ENCODE measurements at regions not wholly inside any gene's neighbourhood (a gene's known extent, or its start where the extent isn't known, plus 50 kb on each side); places are given as distances from the start of the nearest gene placed in this dataset.

- no peak for DNase-seq
- intact Hi-C loops (cut with DNase I; ENCODE audit: low total_unique reads) = no loop called here
- Histone ChIP-seq H3K4me1 (peaks cover 0 to 24% (median 11%) of the 10 kb centered on the region in 4 donors), H3K27ac (peak overlapping the region in 3 of 5 donors; percentile 69 to 79 (median 72)), H3K4me3 (no peak overlapping the region), H3K36me3 (no peaks in the 10 kb centered on the region), H3K27me3 (no peaks in the 10 kb centered on the region), H3K9me3 (no peaks in the 10 kb centered on the region)
- TF ChIP-seq POLR2AphosphoS5 (IDR thresholded peaks at IDR 0.05) (no peak), CTCF (IDR thresholded peaks at IDR 0.05) (no peak), POLR2A (IDR thresholded peaks at IDR 0.05) (no peak), EP300 (IDR thresholded peaks at IDR 0.05) (no peak)
Measured at GRCh38 chr2:217417536-217417935, 557.7 kb upstream of the TNP1 start.

- no peaks in the 10 kb centered on the region for H3K27me3 ChIP-seq
- H3K36me3 ChIP-seq = no peaks in the 10 kb centered on the region
- intact Hi-C loops (cut with DNase I; ENCODE audit: low total_unique reads) = no loop called here
- no peaks in the 10 kb centered on the region for H3K9me3 ChIP-seq
- peak overlapping the region in 1 of 5 donors; percentile 1 for H3K27ac ChIP-seq
- no peak overlapping the region for H3K4me3 ChIP-seq
- TF ChIP-seq POLR2AphosphoS5 (IDR thresholded peaks at IDR 0.05) (no peak), CTCF (IDR thresholded peaks at IDR 0.05) (no peak), EP300 (IDR thresholded peaks at IDR 0.05) (no peak), POLR2A (IDR thresholded peaks at IDR 0.05) (no peak)
- DNase-seq = no peak
- H3K4me1 ChIP-seq = peaks cover 0 to 37% (median 14%) of the 10 kb centered on the region in 4 donors
- 64 to 79% (median 78%) methylated on average over 1 of the region's 1 CpG for whole genome bisulfite sequencing, 5 donors
Measured at GRCh38 chr2:217415316-217415715, 555.5 kb upstream of the TNP1 start.

DNA sequence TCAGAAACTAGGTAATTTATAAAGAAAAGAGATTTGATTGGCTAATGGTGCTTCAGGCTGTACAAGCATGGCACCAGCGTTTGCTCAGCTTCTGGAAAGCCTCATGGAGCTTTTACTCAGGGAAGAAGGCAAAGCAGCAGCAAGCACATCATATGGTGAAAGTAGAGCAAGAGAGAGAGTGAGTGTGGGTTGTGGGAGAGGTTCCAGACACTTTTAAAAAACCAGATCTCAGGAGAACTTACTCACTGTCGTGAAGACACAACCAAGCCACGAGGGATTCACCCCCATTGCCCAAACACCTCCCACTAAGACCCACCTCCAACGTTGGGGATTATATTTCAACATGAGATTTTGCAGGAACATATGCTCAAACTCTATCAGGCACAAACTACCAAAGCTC lies 554.6 kb upstream of the TNP1 start:
- WGBS, 5 donors = 54 to 73% (median 58%) methylated on average over 4 of the region's 4 CpGs
- Histone ChIP-seq H3K27ac (peak overlapping the region in 3 of 5 donors; percentile 59 to 78 (median 60)), H3K9me3 (no peaks in the 10 kb centered on the region), H3K36me3 (no peaks in the 10 kb centered on the region), H3K27me3 (no peaks in the 10 kb centered on the region), H3K4me3 (no peak overlapping the region), H3K4me1 (peaks cover 0 to 33% (median 13%) of the 10 kb centered on the region in 4 donors)
- intact Hi-C loops (cut with DNase I; ENCODE audit: low total_unique reads) = no loop called here
- DNase-seq = no peak
- TF ChIP-seq POLR2A (IDR thresholded peaks at IDR 0.05) = no peak
- peak in 1 of 3 donors; percentile 10 for TF ChIP-seq POLR2AphosphoS5 (IDR thresholded peaks at IDR 0.05)

DNA sequence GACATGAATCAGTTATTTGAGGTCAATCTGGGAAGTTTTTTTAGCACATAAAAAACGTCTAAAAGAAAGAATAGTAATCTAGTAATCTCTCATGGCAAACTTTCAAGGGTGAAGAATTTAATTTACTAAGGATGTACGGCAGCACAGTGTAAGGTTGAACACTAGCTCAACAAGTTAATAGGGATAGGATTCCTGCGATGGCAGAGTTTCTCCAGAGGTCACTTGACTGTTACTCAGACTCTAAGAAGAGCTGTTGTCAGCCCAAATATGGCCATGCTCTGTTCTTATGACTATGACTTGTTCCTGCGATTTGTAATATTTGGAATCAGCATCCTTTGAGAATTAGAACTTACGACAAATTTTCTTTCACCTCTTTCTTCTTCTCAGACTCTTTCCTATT lies 553.3 kb upstream of the TNP1 start:
- TF ChIP-seq EP300 (IDR thresholded peaks at IDR 0.05) = no peak
- peak in 1 of 3 donors; percentile 27 for TF ChIP-seq POLR2AphosphoS5 (IDR thresholded peaks at IDR 0.05)
- H3K4me3 ChIP-seq = no peak overlapping the region
- H3K27me3 ChIP-seq = no peaks in the 10 kb centered on the region
- no peak for DNase-seq
- WGBS, 5 donors = 59 to 72% (median 65%) methylated on average over 5 of the region's 5 CpGs
- no peaks in the 10 kb centered on the region for H3K9me3 ChIP-seq
- intact Hi-C loops (cut with DNase I; ENCODE audit: low total_unique reads) = no loop called here
- no peaks in the 10 kb centered on the region for H3K36me3 ChIP-seq
- peak overlapping the region in 4 of 5 donors; percentile 45 to 78 (median 60) for H3K27ac ChIP-seq
- peaks cover 0 to 28% (median 13%) of the 10 kb centered on the region in 4 donors for H3K4me1 ChIP-seq

DNA sequence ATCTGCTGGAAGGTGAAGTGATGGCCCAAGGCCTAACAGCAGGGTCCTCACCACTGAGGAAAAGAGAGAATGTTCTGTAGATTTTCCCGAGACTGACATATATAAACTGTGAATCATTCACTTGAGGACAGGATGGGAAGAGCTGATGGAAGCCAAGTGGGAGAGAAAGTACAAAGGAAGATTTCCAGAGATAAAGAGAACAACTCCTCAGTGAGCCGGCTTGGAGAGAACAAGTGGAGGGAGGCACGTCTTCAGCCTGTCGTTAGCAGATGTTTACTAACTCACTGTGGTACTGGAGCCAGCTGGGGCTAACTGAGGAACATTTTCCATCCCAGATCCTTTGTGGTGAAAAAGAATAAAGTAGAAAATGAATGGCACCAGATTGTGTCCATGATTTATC lies 552.9 kb upstream of the TNP1 start:
- H3K4me3 ChIP-seq = no peak overlapping the region
- no peaks in the 10 kb centered on the region for H3K9me3 ChIP-seq
- 43 to 66% (median 62%) methylated on average over 4 of the region's 4 CpGs for WGBS, 5 donors
- no peaks in the 10 kb centered on the region for H3K27me3 ChIP-seq
- DNase-seq = peak in 1 of 2 donors; percentile 60
- peak overlapping the region in 4 of 5 donors; percentile 45 to 78 (median 60) for H3K27ac ChIP-seq
- intact Hi-C loops (cut with DNase I; ENCODE audit: low total_unique reads) = no loop called here
- H3K36me3 ChIP-seq = no peaks in the 10 kb centered on the region
- TF ChIP-seq POLR2A (IDR thresholded peaks at IDR 0.05) (no peak), EP300 (IDR thresholded peaks at IDR 0.05) (no peak), CTCF (IDR thresholded peaks at IDR 0.05) (no peak), POLR2AphosphoS5 (IDR thresholded peaks at IDR 0.05) (no peak)
- peaks cover 0 to 28% (median 13%) of the 10 kb centered on the region in 4 donors for H3K4me1 ChIP-seq
